ENCODE measurements at regions not wholly inside any gene's neighbourhood (a gene's known extent, or its start where the extent isn't known, plus 50 kb on each side); places are given as distances from the start of the nearest gene placed in this dataset.

DNA sequence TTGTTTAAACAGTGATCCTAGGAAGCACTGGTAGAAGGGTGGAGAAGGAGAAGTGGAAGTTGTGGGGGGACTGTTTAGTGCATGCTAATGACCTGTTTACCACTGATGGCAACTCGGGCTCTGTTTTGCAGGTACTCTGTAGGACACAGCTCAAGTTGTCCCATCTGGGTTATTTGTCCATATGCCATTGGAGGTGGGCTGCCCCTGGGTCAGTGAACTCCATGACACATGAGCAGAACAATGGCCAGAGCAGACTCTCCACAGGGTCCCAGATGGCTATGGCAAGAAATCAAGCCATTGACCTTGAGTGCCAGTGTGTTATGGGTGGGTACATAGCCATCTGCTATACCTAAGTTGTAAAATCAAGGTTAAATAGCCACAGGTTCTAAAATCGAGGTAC, 175.9 kb downstream of the GAS1 start:
- no TSS peak for BruUV-seq (replicated peaks)
- no peaks in the 10 kb centered on the region for H3K36me3 ChIP-seq (replicated peaks in 1 of 2; ENCODE audit: control insufficient read depth in 1 of 2, insufficient read depth in 2 of 2, low read length in 2 of 2)
- POLR2A ChIA-PET: no interaction called here
- DNase-seq (ENCODE audit: low spot score) (no peak), FAIRE-seq (no peak), ATAC-seq (no peak)
- H3K27me3 ChIP-seq (ENCODE audit: control insufficient read depth in 1 of 2, insufficient read depth in 2 of 2, low read length in 2 of 2): no peaks in the 10 kb centered on the region; a peak in 1 of 5 replicates
- no peak overlapping the region for H3K4me2 ChIP-seq (ENCODE audit: low read depth, low read length)
- H3K27ac ChIP-seq (ENCODE audit: extremely low read length, insufficient read depth, low read length): no peak overlapping the region
- no peaks in the 10 kb centered on the region for H3K79me2 ChIP-seq (ENCODE audit: insufficient read depth, low read length)
- intact Hi-C loops (cut with micrococcal nuclease; ENCODE audit: unreplicated experiment) (no loop called here), in situ Hi-C loops (cut with HindIII; ENCODE audit: extremely low pct_ligation_motif_present, low pct_unique_long_range_greater_than_20kb) (no loop called here)
- WGBS (ENCODE audit: low lambda C conversion rate): 0% methylated on average over 2 of the region's 2 CpGs
- no peak overlapping the region for H3K4me3 ChIP-seq (replicated peaks in 1 of 3; ENCODE audit: insufficient read depth in 1 of 3, low read depth in 2 of 3, low read length in 3 of 3)
- H3K9ac ChIP-seq (ENCODE audit: insufficient read depth, low read depth, low read length): no peak overlapping the region
- no peaks in the 10 kb centered on the region for H3K4me1 ChIP-seq (ENCODE audit: insufficient read depth, low read length)
- CTCF ChIA-PET (ENCODE audit: low intra/inter-chr PET ratio, low total read pairs): no interaction called here
- TF ChIP-seq RFX5 (IDR thresholded peaks at IDR 0.05; ENCODE audit: low read depth, low read length): no peak
- TF ChIP-seq ZNF143 (CRISPR knock-in tag; IDR thresholded peaks at IDR 0.05): no peak
- TF ChIP-seq ETV6 (CRISPR knock-in tag; conservative IDR thresholded peaks at IDR 0.05): no peak
- TF ChIP-seq ZNF879 (CRISPR knock-in tag; IDR thresholded peaks at IDR 0.05): no peak
- no peak for TF ChIP-seq CC2D1A (CRISPR knock-in tag; IDR thresholded peaks at IDR 0.05)
- TF ChIP-seq KLF16 (CRISPR knock-in tag; IDR thresholded peaks at IDR 0.05): no peak
- no peak for TF ChIP-seq IRF2 (CRISPR knock-in tag; IDR thresholded peaks at IDR 0.05)
- no peak for TF ChIP-seq EZH2 (conservative IDR thresholded peaks at IDR 0.05; ENCODE audit: low read depth, low read length)
- TF ChIP-seq ELF4 (CRISPR knock-in tag; IDR thresholded peaks at IDR 0.05; ENCODE audit: borderline replicate concordance): no peak
- H2AFZ ChIP-seq (ENCODE audit: low read length): no peak overlapping the region
- no peaks in the 10 kb centered on the region for H3K9me3 ChIP-seq (ENCODE audit: low read length)
- no peaks in the 10 kb centered on the region for H4K20me1 ChIP-seq (ENCODE audit: insufficient read depth, low read length)

DNA sequence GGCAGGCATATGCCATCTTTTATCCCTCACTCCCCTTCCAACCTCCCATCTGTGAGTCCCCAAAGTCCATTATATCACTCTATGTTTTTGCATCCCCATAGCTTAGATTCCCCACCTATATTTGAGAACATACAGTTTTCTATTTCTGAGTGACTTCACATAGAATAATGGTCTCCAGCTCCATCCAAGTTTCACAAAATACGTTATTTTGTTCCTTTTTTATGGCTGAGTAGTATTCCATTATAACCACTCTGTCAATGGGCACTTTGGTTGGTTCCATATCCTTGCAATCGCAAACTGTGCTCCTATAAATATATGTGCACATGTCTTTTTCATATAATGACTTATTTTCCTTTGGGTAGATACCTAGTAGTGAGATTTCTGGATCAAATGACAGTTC, 178.6 kb downstream of the GAS1 start:
- DNase-seq (ENCODE audit: low spot score): no peak
- no peaks in the 10 kb centered on the region for H3K4me1 ChIP-seq (ENCODE audit: insufficient read depth, low read length)
- no peaks in the 10 kb centered on the region for H3K36me3 ChIP-seq (replicated peaks in 1 of 2; ENCODE audit: control insufficient read depth in 1 of 2, insufficient read depth in 2 of 2, low read length in 2 of 2)
- H3K79me2 ChIP-seq (ENCODE audit: insufficient read depth, low read length): no peaks in the 10 kb centered on the region
- no peak for FAIRE-seq
- ChIA-PET CTCF (ENCODE audit: low intra/inter-chr PET ratio, low total read pairs) (no interaction called here), POLR2A (no interaction called here)
- H3K27me3 ChIP-seq (ENCODE audit: control insufficient read depth in 1 of 2, insufficient read depth in 2 of 2, low read length in 2 of 2): peaks cover 0 to 1% of the 10 kb centered on the region in 2 experiments; a peak in 2 of 5 replicates
- H3K9ac ChIP-seq (ENCODE audit: insufficient read depth, low read depth, low read length): no peak overlapping the region
- no peak for ATAC-seq
- H3K4me3 ChIP-seq (replicated peaks in 1 of 3; ENCODE audit: insufficient read depth in 1 of 3, low read depth in 2 of 3, low read length in 3 of 3): no peak overlapping the region
- intact Hi-C loops (cut with micrococcal nuclease; ENCODE audit: unreplicated experiment): no loop called here
- WGBS (ENCODE audit: low lambda C conversion rate): 0% methylated on average over 2 of the region's 2 CpGs
- H4K20me1 ChIP-seq (ENCODE audit: insufficient read depth, low read length): no peaks in the 10 kb centered on the region
- in situ Hi-C loops (cut with HindIII; ENCODE audit: extremely low pct_ligation_motif_present, low pct_unique_long_range_greater_than_20kb): no loop called here
- H3K9me3 ChIP-seq (ENCODE audit: low read length): no peaks in the 10 kb centered on the region
- H3K27ac ChIP-seq (ENCODE audit: extremely low read length, insufficient read depth, low read length): no peak overlapping the region
- BruUV-seq (replicated peaks): no TSS peak
- H3K4me2 ChIP-seq (ENCODE audit: low read depth, low read length): no peak overlapping the region
- no peak overlapping the region for H2AFZ ChIP-seq (ENCODE audit: low read length)
- TF ChIP-seq ZBTB39 (CRISPR knock-in tag; IDR thresholded peaks at IDR 0.05): no peak
- no peak for TF ChIP-seq SAP130 (CRISPR knock-in tag; IDR thresholded peaks at IDR 0.05; ENCODE audit: low read depth)
- no peak for TF ChIP-seq ZNF557 (CRISPR knock-in tag; IDR thresholded peaks at IDR 0.05)
- no peak for TF ChIP-seq GATA4 (IDR thresholded peaks at IDR 0.05; ENCODE audit: borderline replicate concordance, low read depth)
- TF ChIP-seq, protein P1, sequence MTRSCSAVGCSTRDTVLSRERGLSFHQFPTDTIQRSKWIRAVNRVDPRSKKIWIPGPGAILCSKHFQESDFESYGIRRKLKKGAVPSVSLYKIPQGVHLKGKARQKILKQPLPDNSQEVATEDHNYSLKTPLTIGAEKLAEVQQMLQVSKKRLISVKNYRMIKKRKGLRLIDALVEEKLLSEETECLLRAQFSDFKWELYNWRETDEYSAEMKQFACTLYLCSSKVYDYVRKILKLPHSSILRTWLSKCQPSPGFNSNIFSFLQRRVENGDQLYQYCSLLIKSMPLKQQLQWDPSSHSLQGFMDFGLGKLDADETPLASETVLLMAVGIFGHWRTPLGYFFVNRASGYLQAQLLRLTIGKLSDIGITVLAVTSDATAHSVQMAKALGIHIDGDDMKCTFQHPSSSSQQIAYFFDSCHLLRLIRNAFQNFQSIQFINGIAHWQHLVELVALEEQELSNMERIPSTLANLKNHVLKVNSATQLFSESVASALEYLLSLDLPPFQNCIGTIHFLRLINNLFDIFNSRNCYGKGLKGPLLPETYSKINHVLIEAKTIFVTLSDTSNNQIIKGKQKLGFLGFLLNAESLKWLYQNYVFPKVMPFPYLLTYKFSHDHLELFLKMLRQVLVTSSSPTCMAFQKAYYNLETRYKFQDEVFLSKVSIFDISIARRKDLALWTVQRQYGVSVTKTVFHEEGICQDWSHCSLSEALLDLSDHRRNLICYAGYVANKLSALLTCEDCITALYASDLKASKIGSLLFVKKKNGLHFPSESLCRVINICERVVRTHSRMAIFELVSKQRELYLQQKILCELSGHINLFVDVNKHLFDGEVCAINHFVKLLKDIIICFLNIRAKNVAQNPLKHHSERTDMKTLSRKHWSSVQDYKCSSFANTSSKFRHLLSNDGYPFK (CRISPR knock-in tag; IDR thresholded peaks at IDR 0.05; ENCODE audit: borderline replicate concordance): no peak
- no peak for TF ChIP-seq ZNF331 (CRISPR knock-in tag; IDR thresholded peaks at IDR 0.05)
- TF ChIP-seq MLLT10 (CRISPR knock-in tag; IDR thresholded peaks at IDR 0.05): no peak
- TF ChIP-seq SP2 (CRISPR knock-in tag; IDR thresholded peaks at IDR 0.05): no peak

Measured in HepG2 (cell line).